ENCODE measurements at regions not wholly inside any gene's neighbourhood (a gene's known extent, or its start where the extent isn't known, plus 50 kb on each side); places are given as distances from the start of the nearest gene placed in this dataset.

DNA sequence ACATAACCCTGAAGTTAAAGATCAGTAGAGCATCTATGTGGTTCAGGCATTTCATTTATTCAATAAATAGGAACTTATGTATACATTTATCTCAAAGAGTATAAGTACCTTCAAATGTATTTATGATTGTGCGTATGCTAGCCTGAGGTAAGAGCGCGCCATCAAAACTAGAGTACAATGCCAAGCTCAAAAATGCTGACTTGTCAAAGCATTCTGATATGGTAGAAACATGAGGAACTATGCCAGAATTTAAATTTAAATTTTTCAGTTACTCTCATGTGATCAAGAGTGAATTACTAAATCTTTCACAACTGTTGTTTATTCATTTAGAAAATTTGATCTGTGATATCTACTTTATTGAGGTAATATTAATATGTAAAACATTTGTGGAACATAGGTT lies 225.5 kb upstream of the CDH8 start:
- TF ChIP-seq, protein P1, sequence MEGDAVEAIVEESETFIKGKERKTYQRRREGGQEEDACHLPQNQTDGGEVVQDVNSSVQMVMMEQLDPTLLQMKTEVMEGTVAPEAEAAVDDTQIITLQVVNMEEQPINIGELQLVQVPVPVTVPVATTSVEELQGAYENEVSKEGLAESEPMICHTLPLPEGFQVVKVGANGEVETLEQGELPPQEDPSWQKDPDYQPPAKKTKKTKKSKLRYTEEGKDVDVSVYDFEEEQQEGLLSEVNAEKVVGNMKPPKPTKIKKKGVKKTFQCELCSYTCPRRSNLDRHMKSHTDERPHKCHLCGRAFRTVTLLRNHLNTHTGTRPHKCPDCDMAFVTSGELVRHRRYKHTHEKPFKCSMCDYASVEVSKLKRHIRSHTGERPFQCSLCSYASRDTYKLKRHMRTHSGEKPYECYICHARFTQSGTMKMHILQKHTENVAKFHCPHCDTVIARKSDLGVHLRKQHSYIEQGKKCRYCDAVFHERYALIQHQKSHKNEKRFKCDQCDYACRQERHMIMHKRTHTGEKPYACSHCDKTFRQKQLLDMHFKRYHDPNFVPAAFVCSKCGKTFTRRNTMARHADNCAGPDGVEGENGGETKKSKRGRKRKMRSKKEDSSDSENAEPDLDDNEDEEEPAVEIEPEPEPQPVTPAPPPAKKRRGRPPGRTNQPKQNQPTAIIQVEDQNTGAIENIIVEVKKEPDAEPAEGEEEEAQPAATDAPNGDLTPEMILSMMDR (IDR thresholded peaks at IDR 0.05; ENCODE audit: low read depth, low read length, poor library complexity, severe bottlenecking), result no peak
- no peak for TF ChIP-seq EZH2phosphoT487 (IDR thresholded peaks at IDR 0.05; ENCODE audit: borderline replicate concordance, low read length)

Measured in DOHH2 (cell line).